ENCODE measurements at regions not wholly inside any gene's neighbourhood (a gene's known extent, or its start where the extent isn't known, plus 50 kb on each side); places are given as distances from the start of the nearest gene placed in this dataset.

- TF ChIP-seq HDGF (IDR thresholded peaks at IDR 0.05; ENCODE audit: borderline replicate concordance) (no peak), PKNOX1 (IDR thresholded peaks at IDR 0.05) (no peak), BHLHE40 (IDR thresholded peaks at IDR 0.05; ENCODE audit: borderline replicate concordance) (no peak), FOXK2 (IDR thresholded peaks at IDR 0.05) (no peak), SUZ12 (IDR thresholded peaks at IDR 0.05) (no peak), FOXM1 (IDR thresholded peaks at IDR 0.05; ENCODE audit: borderline replicate concordance) (no peak), SP1 (IDR thresholded peaks at IDR 0.05) (no peak), ELF4 (IDR thresholded peaks at IDR 0.05) (no peak), CTBP1 (IDR thresholded peaks at IDR 0.05; ENCODE audit: borderline replicate concordance) (no peak), FOXA1 (IDR thresholded peaks at IDR 0.05) (no peak), TARDBP (IDR thresholded peaks at IDR 0.05) (no peak), ZNF384 (IDR thresholded peaks at IDR 0.05) (no peak), LEF1 (IDR thresholded peaks at IDR 0.05; ENCODE audit: borderline replicate concordance) (no peak)
These were observed 254.4 kb downstream of the ANKRD7 start for GRCh38 chr7:118478931-118479330.
